ENCODE measurements at regions not wholly inside any gene's neighbourhood (a gene's known extent, or its start where the extent isn't known, plus 50 kb on each side); places are given as distances from the start of the nearest gene placed in this dataset.
"Not testable (repeated sequence)": the region's sequence is repeated elsewhere in the genome, so short reads cannot be mapped to it uniquely, and the experiment has no call there.

DNA sequence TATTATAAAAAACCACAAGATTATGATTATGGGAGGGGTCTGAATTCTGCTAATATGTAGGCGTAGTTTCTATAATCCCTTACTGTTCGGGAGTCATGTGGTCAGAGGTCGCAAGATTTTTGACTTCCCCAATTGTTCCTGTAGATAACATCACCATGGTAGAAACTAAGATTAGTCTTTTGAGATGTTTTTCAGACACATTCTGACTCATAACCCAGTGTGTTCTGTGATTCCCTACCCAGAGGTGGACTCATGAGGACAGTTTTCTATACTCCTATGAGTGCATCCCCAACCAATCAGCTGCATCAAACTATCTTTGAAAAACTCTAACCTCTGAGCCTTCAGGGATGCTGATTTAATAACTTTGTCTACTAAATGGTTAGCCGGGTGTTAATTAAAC, 175.5 kb downstream of the RFPL4B start:
- no peak for DNase-seq

DNA sequence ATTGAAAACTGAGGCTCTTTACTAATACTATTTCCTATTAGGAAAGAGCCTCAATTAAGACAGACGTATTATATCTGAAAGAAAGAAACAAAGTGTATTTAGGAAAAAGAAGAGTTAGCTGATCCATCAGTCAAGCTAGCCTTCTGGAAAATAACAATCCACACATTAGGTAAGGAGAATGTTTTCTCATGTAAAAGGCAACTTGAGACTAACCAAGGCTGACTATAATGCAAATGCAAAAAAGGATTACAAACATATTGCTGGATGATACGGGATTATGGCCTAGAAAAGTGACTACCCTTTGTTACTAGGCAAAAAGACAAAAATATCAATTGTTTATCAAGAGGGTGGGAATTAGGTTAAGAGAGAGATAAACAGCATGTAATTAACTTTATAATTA, 176.9 kb downstream of the RFPL4B start:
- no peak for DNase-seq

DNA sequence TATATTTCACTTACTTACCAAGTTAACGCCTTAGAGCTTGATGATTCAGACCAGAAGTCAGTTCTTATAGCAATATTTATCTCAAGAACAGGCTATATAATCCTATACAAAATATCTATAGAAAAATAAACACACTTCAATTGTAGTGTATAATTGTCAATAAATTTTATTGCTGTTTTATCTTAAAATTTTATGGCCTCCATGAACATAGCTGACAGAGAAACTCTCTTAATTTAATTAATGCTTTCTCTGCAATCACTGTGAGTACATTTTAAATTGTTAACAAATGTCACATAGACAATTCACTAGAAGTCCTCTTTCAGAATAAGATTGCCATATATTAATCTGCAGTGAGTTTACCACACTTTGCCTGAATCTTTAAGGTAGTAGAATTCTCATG, 178.6 kb downstream of the RFPL4B start:
- no peak for DNase-seq

DNA sequence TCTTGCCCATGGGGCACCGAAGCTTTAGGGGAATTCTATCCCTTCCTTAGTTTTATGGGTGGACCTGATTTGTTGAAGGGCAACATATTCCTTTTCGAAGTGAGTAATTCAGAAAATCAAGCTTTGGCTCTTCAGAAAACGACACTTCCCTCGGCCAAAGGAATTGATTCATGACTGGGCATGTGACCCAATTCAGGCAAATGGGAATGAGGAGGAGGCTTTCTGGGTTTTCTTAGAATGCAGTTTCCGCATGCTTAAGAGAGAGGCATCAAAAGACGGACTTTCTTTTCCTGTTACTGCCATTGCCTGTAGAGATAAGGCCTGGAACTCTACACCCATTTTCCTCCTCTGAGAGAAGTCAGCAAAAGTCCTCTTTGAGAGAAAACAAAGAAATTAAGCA, 179.5 kb downstream of the RFPL4B start:
- no peak for DNase-seq

DNA sequence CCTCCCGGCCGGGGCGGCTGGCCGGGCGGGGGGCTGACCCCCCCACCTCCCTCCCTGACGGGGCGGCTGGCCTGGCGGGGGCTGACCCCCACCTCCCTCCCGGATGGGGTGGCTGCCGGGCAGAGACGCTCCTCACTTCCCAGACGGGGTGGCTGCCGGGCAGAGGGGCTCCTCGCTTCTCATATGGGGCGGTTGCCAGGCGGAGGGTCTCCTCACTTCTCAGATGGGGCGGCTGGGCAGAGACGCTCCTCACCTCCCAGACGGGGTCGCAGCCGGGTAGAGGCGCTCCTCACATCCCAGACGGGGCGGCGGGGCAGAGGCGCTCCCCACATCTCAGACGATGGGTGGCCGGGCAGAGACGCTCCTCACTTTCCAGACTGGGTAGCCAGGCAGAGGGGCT, 181.2 kb downstream of the RFPL4B start:
- DNase-seq, result not testable (repeated sequence)

DNA sequence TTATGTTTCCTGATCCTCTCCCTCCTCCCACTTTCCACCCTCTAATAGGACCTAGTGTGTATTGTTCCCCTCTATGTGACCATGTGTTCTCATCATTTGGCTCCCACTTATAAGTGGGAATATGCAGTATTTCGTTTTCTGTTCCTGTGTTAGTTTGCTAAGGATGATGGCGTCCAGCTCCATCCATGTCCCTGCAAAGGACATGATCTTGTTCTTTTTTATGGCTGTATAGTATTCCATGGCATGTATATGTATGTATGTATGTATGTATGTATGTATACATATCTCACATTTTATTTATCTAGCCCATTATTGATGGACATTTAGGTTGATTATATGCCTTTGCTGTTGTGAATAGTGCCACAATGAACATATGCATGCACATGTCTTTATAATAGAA, 188.7 kb downstream of the RFPL4B start:
- no peak for DNase-seq

DNA sequence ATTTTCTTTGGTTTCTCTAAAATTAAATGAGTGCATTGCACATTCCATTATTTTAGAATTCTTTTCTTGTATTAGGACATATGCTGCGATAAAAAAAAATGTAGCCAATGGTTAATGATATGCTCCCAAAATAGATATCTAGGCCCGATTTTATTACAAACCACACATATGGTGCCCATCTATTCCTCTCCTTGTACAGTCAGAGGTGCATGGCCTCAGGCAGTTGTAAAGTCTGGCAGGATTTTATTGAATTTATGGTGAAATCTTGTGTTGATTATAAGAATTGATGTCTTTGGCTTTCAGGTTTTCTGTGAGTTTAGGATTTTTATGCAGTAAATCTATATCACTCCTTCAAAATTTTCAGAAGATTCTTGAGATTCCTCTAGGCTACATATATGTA, 192.2 kb downstream of the RFPL4B start:
- DNase-seq, result no peak

DNA sequence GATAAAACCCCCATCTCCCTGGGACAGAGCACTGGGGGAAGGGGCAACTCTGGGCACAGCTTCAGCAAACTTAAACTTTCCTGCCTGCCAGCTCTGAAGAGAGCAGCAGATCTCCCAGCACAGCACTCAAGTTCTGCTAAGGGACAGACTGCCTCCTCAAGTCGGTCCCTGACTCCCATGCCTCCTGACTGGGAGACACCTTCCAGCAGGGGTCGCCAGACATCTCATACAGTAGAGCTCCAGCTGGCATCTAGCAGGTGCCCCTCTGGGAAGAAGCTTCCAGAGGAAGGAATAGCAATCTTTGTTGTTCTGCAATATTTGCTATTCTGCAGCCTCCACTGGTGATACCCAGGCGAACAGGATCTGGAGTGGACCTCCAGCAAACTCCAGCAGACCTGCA, 194.7 kb downstream of the RFPL4B start:
- not testable (repeated sequence) for DNase-seq

DNA sequence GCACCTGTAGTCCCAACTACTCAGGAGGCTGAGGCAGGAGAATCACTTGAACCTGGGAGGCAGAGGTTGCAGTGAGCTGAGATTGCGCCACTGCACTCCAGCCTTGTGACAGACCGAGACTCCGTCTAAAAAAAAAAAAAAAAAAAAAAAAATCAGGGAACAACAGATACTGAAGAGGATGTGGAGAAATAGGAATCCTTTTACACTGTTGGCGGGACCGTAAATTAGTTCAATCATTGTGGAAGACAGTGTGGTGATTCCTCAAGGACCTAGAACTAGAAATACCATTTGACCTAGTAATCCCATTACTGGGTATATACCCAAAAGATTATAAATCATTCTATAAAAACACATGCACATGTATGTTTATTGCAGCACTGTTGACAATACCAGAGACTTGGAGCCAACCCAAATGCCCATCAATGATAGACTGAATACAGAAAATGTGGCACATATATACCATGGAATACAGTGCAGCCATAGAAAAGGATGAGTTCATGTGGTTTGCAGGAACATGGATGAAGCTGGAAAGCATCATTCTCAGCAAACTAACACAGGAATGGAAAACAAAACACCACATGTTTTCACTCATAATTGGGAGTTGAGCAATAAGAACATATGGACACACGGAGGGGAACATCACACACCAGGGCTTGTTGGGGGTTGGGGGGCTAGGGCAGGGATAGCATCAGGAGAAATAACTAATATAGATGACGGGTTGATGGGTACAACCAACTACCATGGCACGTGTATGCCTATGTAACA, 200.4 kb downstream of the RFPL4B start:
- not testable (repeated sequence) for DNase-seq

DNA sequence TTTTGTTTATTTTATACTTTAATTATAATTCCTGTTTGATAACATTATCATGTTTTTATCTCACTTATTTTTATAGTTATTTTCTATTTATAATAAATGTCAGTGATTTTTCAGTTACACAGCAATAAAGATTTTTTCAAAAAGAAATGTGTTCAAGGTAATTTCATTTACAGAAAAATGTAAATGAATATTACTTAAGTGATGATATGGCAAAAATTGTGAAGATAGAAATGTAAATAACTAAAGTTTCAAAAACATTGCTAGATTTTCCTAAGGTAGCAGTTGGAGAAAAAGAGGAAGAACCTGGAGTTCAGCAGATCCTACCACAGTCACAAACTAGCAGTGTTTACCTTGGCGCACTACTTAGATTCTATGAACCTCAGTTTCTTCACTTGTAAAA, 202.6 kb downstream of the RFPL4B start:
- DNase-seq, result no peak

DNA sequence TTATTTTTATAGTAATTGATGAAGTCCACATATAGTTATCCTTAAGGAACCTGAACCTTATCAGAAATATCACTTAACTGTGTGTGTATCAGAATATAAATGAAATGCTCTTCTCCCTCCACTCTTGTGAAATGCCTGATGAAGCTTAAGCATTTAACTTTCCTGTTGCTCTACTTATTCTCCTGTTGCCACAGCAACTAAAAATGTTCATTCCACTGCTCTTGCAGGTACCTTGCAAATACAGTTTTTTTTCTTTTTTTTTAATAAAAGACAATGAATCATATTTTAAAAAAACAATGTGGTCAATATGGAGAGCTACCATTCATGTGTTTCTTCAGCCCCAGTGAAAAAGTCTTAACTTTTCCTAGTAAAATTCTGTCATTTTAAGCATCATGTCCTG, 210.3 kb downstream of the RFPL4B start:
- no peak for DNase-seq

DNA sequence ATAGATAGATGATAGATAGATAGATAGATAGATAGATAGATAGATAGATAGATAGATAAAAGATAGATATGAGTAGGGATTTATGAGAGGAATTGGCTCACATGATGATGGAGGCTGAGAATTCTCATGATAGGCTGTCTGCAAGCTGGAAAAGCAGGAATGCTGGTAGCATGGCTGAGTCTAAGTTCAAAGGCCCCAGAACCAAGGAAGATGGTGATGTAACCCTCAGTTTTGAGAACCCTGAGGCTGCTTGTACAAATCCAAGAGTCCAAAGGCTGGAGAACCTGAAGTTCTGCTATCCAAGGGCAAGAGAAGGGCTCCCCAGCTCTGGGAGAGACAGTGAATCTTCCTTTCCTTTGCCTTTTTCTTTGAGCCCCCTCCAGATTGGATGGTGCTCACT, 210.8 kb downstream of the RFPL4B start:
- DNase-seq, result no peak

DNA sequence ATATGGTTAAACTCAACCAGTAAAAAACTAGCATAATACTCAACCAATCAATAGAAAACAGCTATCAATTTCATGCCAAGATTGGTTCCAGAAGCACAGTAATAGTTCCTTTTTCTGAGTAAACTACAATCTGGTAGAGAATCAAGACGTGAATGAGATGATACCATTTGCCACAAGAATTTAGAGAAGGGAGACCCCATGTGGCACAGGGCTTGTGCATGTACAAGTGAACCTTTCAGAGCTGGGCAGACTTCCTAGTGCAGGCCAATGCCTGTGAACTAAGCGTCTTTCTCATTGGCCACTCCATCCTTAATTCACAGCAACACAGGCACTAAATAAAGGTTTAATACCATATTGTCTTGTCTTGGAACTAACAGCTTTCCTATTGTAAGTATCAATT, 213.5 kb downstream of the RFPL4B start:
- DNase-seq, result no peak

DNA sequence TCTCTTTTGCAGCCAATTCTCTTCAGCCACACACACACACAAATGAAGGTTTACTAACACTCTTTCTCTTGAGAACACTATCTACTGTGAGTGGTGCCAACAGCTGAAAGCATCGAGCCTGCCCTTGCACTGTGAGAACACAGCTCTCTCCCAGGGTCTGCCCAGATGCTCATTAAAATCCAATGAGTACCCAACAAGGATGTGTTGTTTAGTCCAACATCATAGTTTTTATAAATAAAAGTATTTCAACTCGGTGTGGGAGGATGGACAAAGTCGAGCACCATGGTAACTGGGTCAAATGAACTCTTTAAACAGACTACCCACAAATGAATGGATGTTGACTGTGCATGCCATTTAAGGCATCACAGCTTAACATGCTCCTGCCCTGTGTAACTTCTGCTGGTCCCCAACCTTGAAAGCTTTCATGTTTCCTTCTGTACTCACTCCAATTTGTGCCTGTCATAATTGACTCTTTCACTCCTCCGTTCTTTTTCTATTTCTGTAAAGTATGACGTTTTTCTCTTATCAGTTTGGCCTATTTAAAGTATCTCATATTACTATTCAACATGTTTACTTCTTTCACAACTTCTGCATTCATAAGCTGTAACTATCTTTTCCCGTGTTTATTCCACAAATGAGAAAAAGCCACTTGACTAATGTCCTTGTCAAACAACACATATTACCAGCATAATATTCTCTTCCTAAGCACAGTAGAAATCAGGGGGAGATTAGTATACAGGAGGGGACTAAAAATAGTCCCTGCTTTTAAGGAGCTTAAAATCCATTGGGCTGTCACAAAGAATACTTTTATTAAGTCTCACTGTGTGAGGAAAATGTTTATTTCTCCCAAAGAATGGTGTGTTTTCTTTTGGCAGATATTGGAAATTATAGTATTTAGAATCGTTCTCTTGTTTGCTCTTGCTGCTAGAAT, 215.4 kb downstream of the RFPL4B start:
- no peak for DNase-seq

DNA sequence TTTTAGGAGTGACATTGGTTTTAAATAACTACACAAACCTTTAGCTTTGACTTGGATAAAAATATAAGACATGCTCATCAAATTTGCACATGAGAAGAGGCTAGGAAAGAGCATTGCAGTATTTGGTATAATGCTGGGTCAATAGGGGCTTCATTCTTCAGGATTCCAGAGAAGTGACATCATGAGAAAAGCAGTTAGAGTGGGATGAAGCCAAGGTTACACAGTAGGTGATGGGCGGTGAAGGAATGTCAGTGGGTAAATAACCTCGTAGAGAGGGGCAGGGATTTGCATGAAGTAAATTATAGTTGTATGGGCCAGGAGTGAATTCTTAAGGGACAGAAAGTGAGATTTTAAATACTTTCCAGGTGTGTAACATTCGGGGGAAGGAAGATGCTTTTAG, 216.2 kb downstream of the RFPL4B start:
- no peak for DNase-seq

DNA sequence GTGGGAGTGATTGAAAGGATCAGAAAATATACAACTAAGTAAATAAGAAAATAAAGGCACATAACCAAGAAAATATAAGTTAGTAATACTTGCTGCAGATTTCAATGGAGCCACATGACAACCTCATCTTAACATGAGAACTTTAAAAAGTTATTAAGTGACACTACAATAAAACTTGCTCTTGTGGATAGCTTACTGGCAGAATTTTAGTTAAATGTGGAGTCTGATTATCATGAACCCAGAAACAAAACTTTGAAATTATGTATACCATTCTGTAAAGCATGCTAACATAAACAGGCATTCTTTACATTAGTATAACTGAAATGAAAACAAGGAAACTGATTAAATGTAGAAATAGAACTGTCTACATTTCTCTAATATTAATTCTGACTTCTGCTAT, 220.9 kb downstream of the RFPL4B start:
- DNase-seq, result no peak

DNA sequence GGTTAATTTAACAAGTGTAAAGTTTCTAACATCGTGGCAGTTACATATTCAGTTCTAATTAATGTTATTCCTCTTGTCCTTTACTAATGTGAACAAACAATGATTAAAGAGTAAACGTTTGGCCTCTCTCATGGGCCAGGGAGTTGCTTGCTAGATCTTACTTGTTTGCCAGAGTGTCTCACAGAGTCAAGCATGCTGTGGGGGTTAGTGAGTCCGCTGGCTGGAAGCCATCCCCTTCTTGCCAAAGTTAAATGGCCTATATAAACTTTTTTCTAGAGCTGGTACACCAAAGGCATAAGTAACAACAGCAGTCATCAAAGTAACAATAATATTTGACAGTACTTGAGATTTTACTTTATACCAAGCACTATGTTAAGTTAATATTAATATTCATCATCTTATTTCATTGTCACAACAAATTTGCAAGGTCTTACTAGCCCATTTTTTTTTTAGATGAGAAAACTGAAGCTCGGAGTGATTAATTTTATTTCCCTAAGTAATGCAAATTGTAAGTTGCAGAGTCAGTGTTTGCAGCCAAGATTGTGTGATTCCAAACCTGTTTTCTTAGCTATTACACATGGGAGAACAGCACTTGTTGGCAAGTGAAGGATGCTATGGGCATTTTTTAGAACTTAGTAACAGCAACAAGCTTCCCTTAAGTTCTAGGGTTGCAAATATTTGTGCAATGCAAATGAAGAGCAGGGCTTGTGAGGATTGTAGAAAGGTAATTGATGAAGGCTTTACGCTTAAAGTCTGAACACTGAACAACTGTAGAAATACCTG, 224.5 kb downstream of the RFPL4B start:
- no peak for DNase-seq

DNA sequence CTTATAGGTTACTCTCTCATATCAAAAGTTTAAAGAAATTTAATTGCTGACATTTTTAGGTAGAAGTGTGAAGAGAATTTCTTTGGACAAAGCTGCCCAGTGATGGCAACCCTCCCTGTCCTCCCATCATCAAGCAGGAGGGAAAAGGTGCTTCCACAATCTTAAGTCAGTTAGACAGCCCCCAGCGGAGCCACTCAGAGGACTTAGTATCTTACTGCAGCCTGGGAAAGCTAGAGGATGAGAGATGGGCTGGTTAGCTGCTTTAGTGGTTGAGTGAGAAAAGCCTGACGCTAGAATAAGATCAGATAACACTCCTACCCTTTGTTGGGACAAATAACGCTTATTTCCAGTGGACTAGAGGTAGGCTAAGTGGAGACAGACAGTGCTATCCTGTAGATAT, 227.1 kb downstream of the RFPL4B start:
- no peak for DNase-seq

DNA sequence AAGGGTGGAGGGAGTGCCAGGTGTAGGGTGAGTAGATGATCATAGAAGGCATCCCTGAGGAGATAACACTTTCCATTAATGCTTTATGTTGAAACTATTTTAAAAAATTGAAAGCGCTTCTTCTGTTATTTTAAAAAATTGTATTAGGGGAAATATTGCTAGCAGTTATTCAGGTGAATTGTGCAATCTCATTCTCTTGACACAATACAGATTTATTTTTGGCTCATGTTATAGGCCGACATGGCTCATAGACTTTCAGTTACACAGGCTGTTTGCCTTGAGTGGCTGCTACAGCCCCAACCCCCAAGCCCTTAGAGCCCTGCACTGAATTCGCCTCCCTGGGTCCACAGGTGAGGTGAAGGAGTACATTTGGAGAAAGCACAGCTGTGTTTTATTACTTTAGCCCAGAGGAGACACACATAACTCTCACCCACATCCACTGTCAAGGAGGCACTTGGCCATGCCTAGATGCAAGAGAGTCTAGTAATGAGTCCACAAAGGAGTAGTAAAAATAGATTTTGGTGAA, 228.2 kb downstream of the RFPL4B start:
- no peak for DNase-seq

DNA sequence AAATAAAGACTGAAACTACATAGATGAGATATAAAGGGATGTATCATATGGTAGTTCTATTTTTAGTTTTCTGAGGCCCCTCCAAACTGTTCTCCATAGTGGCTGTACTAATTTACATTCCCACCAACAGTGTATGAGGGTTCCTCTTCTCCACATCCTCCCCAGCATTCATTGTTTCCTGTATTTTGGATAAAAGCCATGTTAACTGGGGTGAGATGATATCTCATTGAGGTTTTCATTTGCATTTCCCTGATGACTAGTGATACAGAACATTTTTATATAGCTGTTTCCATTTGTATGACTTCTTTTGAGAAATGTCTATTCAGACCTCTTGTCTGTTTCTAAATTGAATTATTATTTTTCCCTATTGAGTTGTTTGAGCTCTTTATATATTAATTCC, 229.3 kb downstream of the RFPL4B start:
- no peak for DNase-seq

DNA sequence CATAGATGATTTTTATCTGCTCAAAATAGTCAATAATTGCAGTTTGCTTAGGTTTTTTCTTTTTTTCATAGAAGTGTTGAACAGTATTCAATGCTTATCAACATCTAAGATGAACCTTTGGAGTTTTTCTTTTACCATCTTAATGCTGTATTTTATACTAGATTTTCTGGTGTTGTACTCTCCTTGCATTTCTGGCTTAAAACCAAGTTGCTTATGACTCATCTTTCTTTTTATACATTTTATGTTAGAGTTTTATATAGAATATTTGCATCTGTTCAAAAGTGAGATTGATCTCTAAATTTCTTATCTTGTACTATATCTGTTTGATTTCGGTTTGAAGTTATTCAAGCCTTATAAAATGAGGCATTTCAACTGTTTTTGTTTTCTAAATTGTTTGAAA, 232.5 kb downstream of the RFPL4B start:
- DNase-seq, result no peak

DNA sequence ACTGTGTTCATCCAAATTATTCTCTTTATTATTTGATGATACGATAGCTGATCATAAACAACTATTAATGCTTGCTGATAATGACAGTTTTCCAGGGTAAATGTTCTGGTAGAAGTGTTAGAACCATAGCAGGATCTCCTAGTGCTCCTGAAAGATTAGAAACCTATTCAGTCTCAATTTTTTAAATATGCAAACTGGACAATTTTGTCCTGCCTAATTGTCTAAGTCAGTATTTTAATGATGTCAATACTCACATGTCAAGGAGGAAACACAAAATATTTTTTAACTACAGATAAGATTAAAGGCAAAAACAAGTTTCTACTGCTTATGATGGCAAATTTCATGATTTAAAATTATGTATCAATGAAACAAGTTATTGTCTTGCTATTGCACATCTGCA, 233.9 kb downstream of the RFPL4B start:
- DNase-seq, result no peak

DNA sequence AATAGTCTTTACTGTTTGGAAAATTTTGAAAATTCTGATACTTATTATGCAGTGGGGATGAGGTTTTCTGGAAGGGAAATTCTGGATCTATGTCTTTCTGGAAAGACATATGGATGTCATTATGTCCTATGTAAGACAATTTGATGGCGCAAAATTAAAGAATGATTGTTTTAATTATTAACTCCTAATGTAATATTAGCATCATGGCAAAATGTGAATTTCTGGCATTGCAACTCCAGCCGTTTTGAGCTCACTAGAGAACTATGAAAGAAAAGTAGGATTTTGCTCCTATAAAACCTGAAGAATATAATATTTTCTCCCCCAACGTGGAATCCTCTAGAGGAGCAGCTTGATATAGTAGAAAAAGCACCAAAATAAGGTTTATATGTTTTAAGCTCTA, 243.2 kb downstream of the RFPL4B start:
- no peak for DNase-seq

Measured in activated CD4-positive, alpha-beta T cell treated with anti-CD3 and anti-CD28 coated beads, Interleukin-2, Interleukin-6, amounts not matched to agents 100 ng/mL and 50 ng/mL, durations not matched to agents 16 hours and 8 hours (primary cell).